ENCODE measurements at regions not wholly inside any gene's neighbourhood (a gene's known extent, or its start where the extent isn't known, plus 50 kb on each side); places are given as distances from the start of the nearest gene placed in this dataset.

GRCh38 chr2:107013884-107014283 lies 127.9 kb upstream of the ST6GAL2 start:
- Histone ChIP-seq H3K4me3 (no peak overlapping the region), H3K36me3 (ENCODE audit: insufficient read depth, low read length) (no peaks in the 10 kb centered on the region), H3K9ac (ENCODE audit: insufficient read length) (no peak overlapping the region), H3K9me3 (ENCODE audit: low read depth, low read length) (no peaks in the 10 kb centered on the region), H3K27ac (no peak overlapping the region)
- TF ChIP-seq POLR2AphosphoS5 (IDR thresholded peaks at IDR 0.05; ENCODE audit: borderline replicate concordance, low read depth, low read length) (no peak), FOXP2 (optimal IDR thresholded peaks at IDR 0.05; ENCODE audit: control extremely low read depth, extremely low read length, insufficient read depth) (no peak), EZH2 (IDR thresholded peaks at IDR 0.05) (no peak)
- DNase-seq (ENCODE audit: low read depth, low spot score): no peak

- no peak for DNase-seq (ENCODE audit: low read depth, low spot score)
- TF ChIP-seq EZH2 (IDR thresholded peaks at IDR 0.05) (no peak), FOXP2 (optimal IDR thresholded peaks at IDR 0.05; ENCODE audit: control extremely low read depth, extremely low read length, insufficient read depth) (no peak), POLR2AphosphoS5 (IDR thresholded peaks at IDR 0.05; ENCODE audit: borderline replicate concordance, low read depth, low read length) (no peak)
- Histone ChIP-seq H3K4me3 (no peak overlapping the region), H3K9ac (ENCODE audit: insufficient read length) (no peak overlapping the region), H3K9me3 (ENCODE audit: low read depth, low read length) (no peaks in the 10 kb centered on the region), H3K27ac (no peak overlapping the region), H3K36me3 (ENCODE audit: insufficient read depth, low read length) (no peaks in the 10 kb centered on the region)
Measured at GRCh38 chr2:107018366-107018765, 132.4 kb upstream of the ST6GAL2 start.

- Histone ChIP-seq H3K36me3 (ENCODE audit: insufficient read depth, low read length) (no peaks in the 10 kb centered on the region), H3K27ac (no peak overlapping the region), H3K4me3 (no peak overlapping the region), H3K9ac (ENCODE audit: insufficient read length) (no peak overlapping the region), H3K9me3 (ENCODE audit: low read depth, low read length) (no peaks in the 10 kb centered on the region)
- TF ChIP-seq FOXP2 (optimal IDR thresholded peaks at IDR 0.05; ENCODE audit: control extremely low read depth, extremely low read length, insufficient read depth) (no peak), EZH2 (IDR thresholded peaks at IDR 0.05) (no peak), POLR2AphosphoS5 (IDR thresholded peaks at IDR 0.05; ENCODE audit: borderline replicate concordance, low read depth, low read length) (no peak)
- no peak for DNase-seq (ENCODE audit: low read depth, low spot score)
Measured at GRCh38 chr2:107020392-107020791, 134.4 kb upstream of the ST6GAL2 start.

- H3K27ac ChIP-seq: no peak overlapping the region
- no peak overlapping the region for H3K4me3 ChIP-seq
- H3K9me3 ChIP-seq (ENCODE audit: low read depth, low read length): no peaks in the 10 kb centered on the region
- no peak for DNase-seq (ENCODE audit: low read depth, low spot score)
- H3K9ac ChIP-seq (ENCODE audit: insufficient read length): no peak overlapping the region
- no peak for TF ChIP-seq POLR2AphosphoS5 (IDR thresholded peaks at IDR 0.05; ENCODE audit: borderline replicate concordance, low read depth, low read length)
- no peak for TF ChIP-seq FOXP2 (optimal IDR thresholded peaks at IDR 0.05; ENCODE audit: control extremely low read depth, extremely low read length, insufficient read depth)
- no peak for TF ChIP-seq EZH2 (IDR thresholded peaks at IDR 0.05)
- H3K36me3 ChIP-seq (ENCODE audit: insufficient read depth, low read length): no peaks in the 10 kb centered on the region
Measured at GRCh38 chr2:107024269-107024668, 138.3 kb upstream of the ST6GAL2 start.

DNA sequence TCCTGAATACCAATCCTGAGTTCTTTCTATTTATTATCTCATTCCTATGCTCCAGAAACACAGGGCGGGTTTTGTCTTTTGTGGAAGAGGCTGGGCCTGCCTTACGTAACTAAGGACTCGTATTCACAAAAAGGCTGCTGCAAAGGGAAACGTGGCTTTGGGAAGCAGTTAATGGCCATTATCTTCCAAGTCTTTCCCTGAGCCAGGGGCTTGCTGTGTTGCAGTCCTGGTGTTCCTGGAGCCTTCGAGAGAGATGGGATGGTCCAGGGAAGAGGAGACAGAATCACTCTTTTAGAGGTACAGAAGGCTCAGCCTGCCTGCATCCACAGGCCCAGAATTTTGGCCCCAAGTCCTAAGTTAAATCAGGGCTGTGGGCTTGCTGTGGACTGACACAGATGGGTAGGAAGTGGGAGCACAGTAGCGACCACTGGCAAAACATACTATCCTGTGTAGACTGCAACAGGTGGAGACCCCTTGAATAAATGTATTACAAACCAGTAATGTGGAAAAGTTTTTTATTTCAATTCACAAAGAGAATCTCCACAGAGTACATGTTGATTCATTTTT lies 139.4 kb upstream of the ST6GAL2 start:
- Histone ChIP-seq H3K9ac (ENCODE audit: insufficient read length) (no peak overlapping the region), H3K27ac (no peak overlapping the region), H3K4me3 (no peak overlapping the region), H3K9me3 (ENCODE audit: low read depth, low read length) (no peaks in the 10 kb centered on the region), H3K36me3 (ENCODE audit: insufficient read depth, low read length) (no peaks in the 10 kb centered on the region)
- DNase-seq (ENCODE audit: low read depth, low spot score): no peak
- TF ChIP-seq EZH2 (IDR thresholded peaks at IDR 0.05) (no peak), POLR2AphosphoS5 (IDR thresholded peaks at IDR 0.05; ENCODE audit: borderline replicate concordance, low read depth, low read length) (no peak), FOXP2 (optimal IDR thresholded peaks at IDR 0.05; ENCODE audit: control extremely low read depth, extremely low read length, insufficient read depth) (no peak)

- H3K9ac ChIP-seq (ENCODE audit: insufficient read length): no peak overlapping the region
- no peaks in the 10 kb centered on the region for H3K9me3 ChIP-seq (ENCODE audit: low read depth, low read length)
- H3K36me3 ChIP-seq (ENCODE audit: insufficient read depth, low read length): no peaks in the 10 kb centered on the region
- no peak overlapping the region for H3K27ac ChIP-seq
- no peak for TF ChIP-seq EZH2 (IDR thresholded peaks at IDR 0.05)
- no peak for TF ChIP-seq FOXP2 (optimal IDR thresholded peaks at IDR 0.05; ENCODE audit: control extremely low read depth, extremely low read length, insufficient read depth)
- no peak for TF ChIP-seq POLR2AphosphoS5 (IDR thresholded peaks at IDR 0.05; ENCODE audit: borderline replicate concordance, low read depth, low read length)
- no peak for DNase-seq (ENCODE audit: low read depth, low spot score)
- H3K4me3 ChIP-seq: no peak overlapping the region
Measured at GRCh38 chr2:107025869-107026380, 140.0 kb upstream of the ST6GAL2 start.

GRCh38 chr2:107027205-107027604 lies 141.2 kb upstream of the ST6GAL2 start:
- no peak overlapping the region for H3K9ac ChIP-seq (ENCODE audit: insufficient read length)
- no peak overlapping the region for H3K27ac ChIP-seq
- H3K4me3 ChIP-seq: no peak overlapping the region
- no peaks in the 10 kb centered on the region for H3K36me3 ChIP-seq (ENCODE audit: insufficient read depth, low read length)
- TF ChIP-seq POLR2AphosphoS5 (IDR thresholded peaks at IDR 0.05; ENCODE audit: borderline replicate concordance, low read depth, low read length): no peak
- no peak for DNase-seq (ENCODE audit: low read depth, low spot score)
- H3K9me3 ChIP-seq (ENCODE audit: low read depth, low read length): no peaks in the 10 kb centered on the region

GRCh38 chr2:107027810-107028209 lies 141.8 kb upstream of the ST6GAL2 start:
- no peak for TF ChIP-seq FOXP2 (optimal IDR thresholded peaks at IDR 0.05; ENCODE audit: control extremely low read depth, extremely low read length, insufficient read depth)
- TF ChIP-seq EZH2 (IDR thresholded peaks at IDR 0.05): no peak
- TF ChIP-seq POLR2AphosphoS5 (IDR thresholded peaks at IDR 0.05; ENCODE audit: borderline replicate concordance, low read depth, low read length): no peak
- H3K9me3 ChIP-seq (ENCODE audit: low read depth, low read length): no peaks in the 10 kb centered on the region
- H3K9ac ChIP-seq (ENCODE audit: insufficient read length): no peak overlapping the region
- no peaks in the 10 kb centered on the region for H3K36me3 ChIP-seq (ENCODE audit: insufficient read depth, low read length)
- H3K27ac ChIP-seq: no peak overlapping the region
- no peak for DNase-seq (ENCODE audit: low read depth, low spot score)
- no peak overlapping the region for H3K4me3 ChIP-seq

DNA sequence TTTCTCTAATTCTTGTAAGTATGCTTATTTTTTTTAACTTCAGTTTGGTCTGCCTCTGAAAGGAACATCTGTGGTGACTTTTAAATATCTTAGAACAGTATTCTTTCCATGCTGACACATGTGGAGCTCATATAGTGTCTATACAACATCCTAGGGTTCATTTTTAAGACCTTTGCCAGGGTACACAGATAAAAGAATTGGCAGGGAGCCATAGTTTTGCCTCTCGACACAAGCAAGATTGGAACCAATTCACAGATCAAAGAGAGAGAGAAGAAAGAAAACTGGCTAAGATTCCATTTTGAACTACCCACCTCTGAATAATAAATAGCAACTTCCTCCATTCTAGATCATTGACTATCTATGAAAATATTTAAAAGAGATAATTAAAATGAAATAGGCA lies 142.7 kb upstream of the ST6GAL2 start:
- TF ChIP-seq POLR2AphosphoS5 (IDR thresholded peaks at IDR 0.05; ENCODE audit: borderline replicate concordance, low read depth, low read length) (no peak), EZH2 (IDR thresholded peaks at IDR 0.05) (no peak), FOXP2 (optimal IDR thresholded peaks at IDR 0.05; ENCODE audit: control extremely low read depth, extremely low read length, insufficient read depth) (no peak)
- Histone ChIP-seq H3K27ac (no peak overlapping the region), H3K9ac (ENCODE audit: insufficient read length) (no peak overlapping the region), H3K9me3 (ENCODE audit: low read depth, low read length) (no peaks in the 10 kb centered on the region), H3K36me3 (ENCODE audit: insufficient read depth, low read length) (no peaks in the 10 kb centered on the region), H3K4me3 (no peak overlapping the region)
- no peak for DNase-seq (ENCODE audit: low read depth, low spot score)
